ENCODE measurements at regions not wholly inside any gene's neighbourhood (a gene's known extent, or its start where the extent isn't known, plus 50 kb on each side); places are given as distances from the start of the nearest gene placed in this dataset.

DNA sequence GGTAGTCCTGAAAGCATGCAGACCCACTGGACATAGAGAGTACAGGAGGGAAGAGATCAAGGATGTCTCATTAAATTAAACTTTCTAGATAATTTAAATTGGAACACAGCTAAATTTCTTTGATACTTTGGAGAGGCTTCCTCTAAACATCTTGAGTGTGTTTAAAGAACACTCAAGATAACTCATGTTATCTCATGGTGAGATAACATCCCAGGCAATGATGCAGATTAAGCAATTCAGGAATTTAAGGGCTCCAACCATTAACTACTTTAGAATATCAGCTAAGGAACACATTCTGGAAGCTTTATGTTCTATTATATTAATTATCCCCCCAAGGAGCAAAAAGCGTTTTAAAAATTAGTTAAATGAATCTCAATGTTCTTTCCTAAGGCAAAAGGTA, 289.2 kb upstream of the RUNX1 start:
- no peak overlapping the region for H3K9ac ChIP-seq (ENCODE audit: low read length)
- no peak overlapping the region for H3K4me3 ChIP-seq (ENCODE audit: low read length)
- H3K9me3 ChIP-seq (ENCODE audit: low read length) = no peaks in the 10 kb centered on the region
- no peak overlapping the region for H2AFZ ChIP-seq (ENCODE audit: low read length)
- DNase-seq = no peak
- H3K9me2 ChIP-seq (replicated peaks; ENCODE audit: insufficient read depth, low read length) = no peaks in the 10 kb centered on the region
- peaks cover 10% of the 10 kb centered on the region for H3K4me1 ChIP-seq (ENCODE audit: low read length)
- H3K4me2 ChIP-seq (ENCODE audit: low read depth, low read length, poor library complexity, severe bottlenecking) = no peak overlapping the region
- no peaks in the 10 kb centered on the region for H3K27me3 ChIP-seq (ENCODE audit: low read length)
- no peaks in the 10 kb centered on the region for H4K20me1 ChIP-seq (ENCODE audit: insufficient read depth, low read depth, low read length)
- H3K36me3 ChIP-seq (ENCODE audit: insufficient read depth, low read length) = no peaks in the 10 kb centered on the region
- no peak overlapping the region for H3K27ac ChIP-seq (ENCODE audit: low read length)
- H3K79me2 ChIP-seq (ENCODE audit: low read length) = no peaks in the 10 kb centered on the region

DNA sequence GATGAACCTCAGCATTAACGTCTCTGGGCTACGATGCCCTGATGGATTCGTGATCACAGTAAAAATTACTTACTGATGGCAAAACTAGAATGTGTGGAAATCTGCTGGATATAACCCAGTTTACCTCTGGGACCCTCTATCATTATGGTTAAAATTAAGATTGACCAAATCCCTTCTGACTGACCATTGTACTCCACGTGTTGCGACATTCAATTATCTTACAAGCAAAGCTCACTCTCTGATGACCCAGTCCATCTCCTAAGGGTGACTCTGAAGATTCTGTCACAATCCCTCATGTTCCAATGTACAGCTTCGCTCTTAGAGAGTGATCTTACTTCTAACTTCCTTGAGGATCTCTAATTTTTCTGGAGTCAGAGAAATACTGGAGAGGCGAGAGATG, 288.5 kb upstream of the RUNX1 start:
- Histone ChIP-seq H3K79me2 (ENCODE audit: low read length) (no peaks in the 10 kb centered on the region), H3K9ac (ENCODE audit: low read length) (no peak overlapping the region), H3K27me3 (ENCODE audit: low read length) (no peaks in the 10 kb centered on the region), H4K20me1 (ENCODE audit: insufficient read depth, low read depth, low read length) (no peaks in the 10 kb centered on the region), H3K27ac (ENCODE audit: low read length) (no peak overlapping the region), H3K36me3 (ENCODE audit: insufficient read depth, low read length) (no peaks in the 10 kb centered on the region), H2AFZ (ENCODE audit: low read length) (no peak overlapping the region), H3K9me3 (ENCODE audit: low read length) (no peaks in the 10 kb centered on the region), H3K4me1 (ENCODE audit: low read length) (peaks cover 5% of the 10 kb centered on the region), H3K4me2 (ENCODE audit: low read depth, low read length, poor library complexity, severe bottlenecking) (no peak overlapping the region), H3K4me3 (ENCODE audit: low read length) (no peak overlapping the region), H3K9me2 (replicated peaks; ENCODE audit: insufficient read depth, low read length) (no peaks in the 10 kb centered on the region)
- no peak for DNase-seq

DNA sequence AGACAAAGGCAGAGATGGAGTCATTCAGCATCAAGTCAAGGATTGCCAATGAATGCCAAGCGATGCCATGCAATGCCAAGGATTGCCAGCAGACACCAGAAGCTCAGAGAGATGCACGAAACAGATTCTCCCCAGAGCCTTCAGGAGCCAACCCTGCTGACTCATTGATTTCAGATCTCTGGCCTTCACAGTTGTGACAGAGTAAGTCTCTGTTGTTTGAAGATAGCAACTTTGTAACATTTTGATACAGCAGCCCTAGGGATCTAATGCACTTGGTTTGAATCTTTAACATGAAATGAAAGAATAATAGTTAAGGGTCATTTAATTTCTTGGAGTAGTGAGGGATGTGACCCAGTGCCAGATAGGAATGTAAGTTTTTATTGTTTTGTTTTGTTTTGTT, 287.4 kb upstream of the RUNX1 start:
- no peak overlapping the region for H3K27ac ChIP-seq (ENCODE audit: low read length)
- no peaks in the 10 kb centered on the region for H3K79me2 ChIP-seq (ENCODE audit: low read length)

DNA sequence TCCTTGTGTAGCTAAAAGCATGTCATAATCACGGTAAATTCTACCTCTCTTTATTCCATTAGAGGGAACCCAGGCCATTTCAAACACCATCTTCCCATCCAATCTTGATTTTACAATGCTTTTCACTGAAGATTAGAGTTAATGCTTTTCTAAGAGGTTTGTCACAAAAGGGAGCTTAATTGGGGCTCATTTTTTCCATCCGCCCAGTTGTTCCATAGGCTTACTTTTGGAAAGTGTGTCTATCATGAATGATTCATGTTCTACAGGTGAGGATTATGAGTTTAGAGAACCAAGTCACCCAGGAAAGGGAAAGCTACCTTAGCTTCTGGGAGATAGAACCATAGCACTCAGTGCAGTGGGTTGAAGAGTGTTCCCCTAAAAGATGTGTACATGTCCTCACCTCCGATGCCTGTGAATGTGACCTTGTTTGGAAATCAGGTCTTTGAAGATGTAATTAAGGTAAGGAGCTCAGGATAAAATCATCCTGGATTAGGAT, 286.9 kb upstream of the RUNX1 start:
- Histone ChIP-seq H3K9me3 (ENCODE audit: low read length) (no peaks in the 10 kb centered on the region), H3K4me2 (ENCODE audit: low read depth, low read length, poor library complexity, severe bottlenecking) (no peak overlapping the region), H3K27me3 (ENCODE audit: low read length) (no peaks in the 10 kb centered on the region), H3K27ac (ENCODE audit: low read length) (no peak overlapping the region), H2AFZ (ENCODE audit: low read length) (no peak overlapping the region), H3K36me3 (ENCODE audit: insufficient read depth, low read length) (no peaks in the 10 kb centered on the region), H3K4me3 (ENCODE audit: low read length) (no peak overlapping the region), H4K20me1 (ENCODE audit: insufficient read depth, low read depth, low read length) (no peaks in the 10 kb centered on the region), H3K9me2 (replicated peaks; ENCODE audit: insufficient read depth, low read length) (no peaks in the 10 kb centered on the region), H3K79me2 (ENCODE audit: low read length) (no peaks in the 10 kb centered on the region), H3K9ac (ENCODE audit: low read length) (no peak overlapping the region), H3K4me1 (ENCODE audit: low read length) (no peaks in the 10 kb centered on the region)
- no peak for DNase-seq

More for the DNA sequence above, 287.4 kb upstream of the RUNX1 start:
- Histone ChIP-seq H4K20me1 (ENCODE audit: insufficient read depth, low read depth, low read length) (no peaks in the 10 kb centered on the region), H3K4me1 (ENCODE audit: low read length) (no peaks in the 10 kb centered on the region), H3K4me3 (ENCODE audit: low read length) (no peak overlapping the region), H2AFZ (ENCODE audit: low read length) (no peak overlapping the region), H3K4me2 (ENCODE audit: low read depth, low read length, poor library complexity, severe bottlenecking) (no peak overlapping the region), H3K9ac (ENCODE audit: low read length) (no peak overlapping the region), H3K36me3 (ENCODE audit: insufficient read depth, low read length) (no peaks in the 10 kb centered on the region), H3K9me3 (ENCODE audit: low read length) (no peaks in the 10 kb centered on the region), H3K27me3 (ENCODE audit: low read length) (no peaks in the 10 kb centered on the region), H3K9me2 (replicated peaks; ENCODE audit: insufficient read depth, low read length) (no peaks in the 10 kb centered on the region)
- DNase-seq = no peak

DNA sequence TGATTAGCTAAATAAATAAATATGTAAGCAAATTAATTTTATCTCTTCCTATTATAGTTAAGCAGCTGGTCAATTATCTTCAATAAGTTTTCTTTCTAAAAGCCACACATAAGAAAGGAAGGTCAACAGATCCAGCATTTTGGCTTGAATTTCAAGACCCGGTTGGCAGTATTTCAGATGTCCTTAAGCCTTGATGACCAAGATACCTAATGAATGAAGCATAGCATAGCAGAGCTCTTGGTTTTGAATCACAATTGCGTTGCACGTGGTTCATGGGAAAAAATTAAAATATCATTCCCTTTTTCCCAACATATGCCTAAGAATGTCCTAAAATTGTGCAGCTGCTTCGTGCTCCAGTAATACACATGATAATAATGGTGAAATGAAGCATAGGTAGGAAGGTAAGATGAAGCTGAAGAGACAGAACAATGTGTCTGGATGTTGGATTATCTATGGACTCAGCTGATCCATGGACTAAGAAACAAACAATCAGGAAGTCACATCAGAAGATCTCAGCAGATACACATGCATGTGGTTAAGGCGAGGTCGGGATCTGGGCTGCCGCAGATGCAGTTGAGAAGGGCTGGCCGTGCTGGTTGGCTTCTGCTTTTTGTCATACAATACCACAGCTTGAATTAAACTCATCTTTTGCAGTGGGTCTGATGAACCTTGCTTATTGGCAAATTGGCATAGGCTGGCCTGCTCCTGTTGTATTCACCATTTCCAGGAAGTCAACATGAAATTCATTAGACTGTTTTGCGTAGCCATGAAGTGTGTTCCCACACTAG, 284.9 kb upstream of the RUNX1 start:
- H2AFZ ChIP-seq (ENCODE audit: low read length) = no peak overlapping the region
- no peak overlapping the region for H3K27ac ChIP-seq (ENCODE audit: low read length)
- H3K4me1 ChIP-seq (ENCODE audit: low read length) = no peaks in the 10 kb centered on the region
- no peaks in the 10 kb centered on the region for H3K9me3 ChIP-seq (ENCODE audit: low read length)
- H3K27me3 ChIP-seq (ENCODE audit: low read length) = no peaks in the 10 kb centered on the region
- no peak overlapping the region for H3K9ac ChIP-seq (ENCODE audit: low read length)
- H3K9me2 ChIP-seq (replicated peaks; ENCODE audit: insufficient read depth, low read length) = no peaks in the 10 kb centered on the region
- no peaks in the 10 kb centered on the region for H3K36me3 ChIP-seq (ENCODE audit: insufficient read depth, low read length)
- H3K4me3 ChIP-seq (ENCODE audit: low read length) = no peak overlapping the region
- no peak overlapping the region for H3K4me2 ChIP-seq (ENCODE audit: low read depth, low read length, poor library complexity, severe bottlenecking)
- no peaks in the 10 kb centered on the region for H4K20me1 ChIP-seq (ENCODE audit: insufficient read depth, low read depth, low read length)
- DNase-seq = no peak
- no peaks in the 10 kb centered on the region for H3K79me2 ChIP-seq (ENCODE audit: low read length)

DNA sequence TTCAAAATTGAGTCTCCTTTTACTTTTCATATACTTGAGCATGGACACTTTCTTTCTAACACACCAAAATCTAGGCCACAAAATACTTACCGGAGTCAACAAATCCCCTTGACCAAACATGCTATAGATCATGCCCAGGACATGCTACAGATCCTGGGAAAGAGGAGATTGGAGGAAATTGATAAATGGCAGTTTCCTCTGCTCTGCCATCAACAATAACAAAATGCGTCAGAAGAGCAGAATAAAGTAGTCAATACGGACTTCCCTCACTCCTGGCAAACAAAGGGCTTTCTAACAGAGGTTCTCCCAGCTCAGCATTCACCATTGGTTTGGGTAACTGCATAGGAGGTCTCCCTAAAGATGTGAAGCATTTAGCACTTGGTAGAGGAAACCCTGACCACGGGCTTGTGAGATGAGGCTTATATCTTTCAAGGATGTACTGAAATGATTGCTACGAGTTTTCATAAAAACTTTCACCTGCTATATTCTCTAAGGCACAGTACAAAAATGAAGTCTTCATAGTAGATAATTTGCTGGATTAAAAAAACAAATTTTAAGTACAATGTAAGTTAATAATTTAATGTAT, 283.8 kb upstream of the RUNX1 start:
- H3K27ac ChIP-seq (ENCODE audit: low read length) = no peak overlapping the region
- no peaks in the 10 kb centered on the region for H3K9me2 ChIP-seq (replicated peaks; ENCODE audit: insufficient read depth, low read length)
- no peaks in the 10 kb centered on the region for H3K36me3 ChIP-seq (ENCODE audit: insufficient read depth, low read length)
- H3K9ac ChIP-seq (ENCODE audit: low read length) = no peak overlapping the region
- no peak overlapping the region for H3K4me2 ChIP-seq (ENCODE audit: low read depth, low read length, poor library complexity, severe bottlenecking)
- no peaks in the 10 kb centered on the region for H3K79me2 ChIP-seq (ENCODE audit: low read length)
- no peak overlapping the region for H3K4me3 ChIP-seq (ENCODE audit: low read length)
- no peaks in the 10 kb centered on the region for H3K27me3 ChIP-seq (ENCODE audit: low read length)
- H2AFZ ChIP-seq (ENCODE audit: low read length) = no peak overlapping the region
- DNase-seq = no peak
- H3K4me1 ChIP-seq (ENCODE audit: low read length) = no peaks in the 10 kb centered on the region
- H4K20me1 ChIP-seq (ENCODE audit: insufficient read depth, low read depth, low read length) = no peaks in the 10 kb centered on the region
- H3K9me3 ChIP-seq (ENCODE audit: low read length) = no peaks in the 10 kb centered on the region

DNA sequence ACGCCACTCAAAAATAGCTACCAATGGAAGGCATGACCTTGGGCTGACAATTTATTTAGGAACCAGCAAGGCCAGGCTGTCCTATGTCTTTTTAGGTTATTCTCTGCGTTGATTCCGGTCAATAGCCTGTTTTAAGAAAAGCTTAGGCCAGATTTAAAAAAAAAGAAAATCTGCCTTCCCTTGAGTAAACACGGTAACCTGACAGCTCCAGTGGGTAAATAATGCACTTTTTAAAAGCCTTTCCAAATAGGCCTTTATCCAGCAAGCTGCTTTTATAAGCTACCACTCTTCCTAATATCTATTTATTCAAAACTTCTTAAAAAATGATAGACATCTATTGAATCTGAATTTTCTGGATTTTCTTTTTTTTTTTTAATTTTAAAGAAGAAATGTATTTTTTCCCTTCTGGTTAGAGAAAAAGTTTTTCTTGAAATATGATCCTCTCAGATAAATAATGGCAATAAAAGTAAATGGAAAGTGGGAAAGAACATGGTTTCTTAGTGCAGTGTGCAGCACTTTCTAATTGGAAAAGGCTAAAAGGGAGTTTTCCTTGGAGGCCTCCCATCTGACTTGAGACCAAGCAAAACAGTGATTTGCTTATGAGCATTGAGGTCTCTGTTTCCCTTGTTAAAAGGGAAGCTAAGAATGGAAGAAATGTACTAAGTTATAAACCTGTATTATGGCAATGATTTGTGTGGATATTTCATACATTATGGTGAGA, 281.0 kb upstream of the RUNX1 start:
- Histone ChIP-seq H3K9me2 (replicated peaks; ENCODE audit: insufficient read depth, low read length) (no peaks in the 10 kb centered on the region), H3K9me3 (ENCODE audit: low read length) (no peaks in the 10 kb centered on the region), H3K4me1 (ENCODE audit: low read length) (peaks cover 7% of the 10 kb centered on the region), H4K20me1 (ENCODE audit: insufficient read depth, low read depth, low read length) (no peaks in the 10 kb centered on the region), H3K79me2 (ENCODE audit: low read length) (no peaks in the 10 kb centered on the region), H3K9ac (ENCODE audit: low read length) (no peak overlapping the region), H3K4me3 (ENCODE audit: low read length) (no peak overlapping the region), H3K27ac (ENCODE audit: low read length) (no peak overlapping the region), H3K4me2 (ENCODE audit: low read depth, low read length, poor library complexity, severe bottlenecking) (no peak overlapping the region), H2AFZ (ENCODE audit: low read length) (no peak overlapping the region), H3K36me3 (ENCODE audit: insufficient read depth, low read length) (no peaks in the 10 kb centered on the region), H3K27me3 (ENCODE audit: low read length) (no peaks in the 10 kb centered on the region)
- DNase-seq = no peak

DNA sequence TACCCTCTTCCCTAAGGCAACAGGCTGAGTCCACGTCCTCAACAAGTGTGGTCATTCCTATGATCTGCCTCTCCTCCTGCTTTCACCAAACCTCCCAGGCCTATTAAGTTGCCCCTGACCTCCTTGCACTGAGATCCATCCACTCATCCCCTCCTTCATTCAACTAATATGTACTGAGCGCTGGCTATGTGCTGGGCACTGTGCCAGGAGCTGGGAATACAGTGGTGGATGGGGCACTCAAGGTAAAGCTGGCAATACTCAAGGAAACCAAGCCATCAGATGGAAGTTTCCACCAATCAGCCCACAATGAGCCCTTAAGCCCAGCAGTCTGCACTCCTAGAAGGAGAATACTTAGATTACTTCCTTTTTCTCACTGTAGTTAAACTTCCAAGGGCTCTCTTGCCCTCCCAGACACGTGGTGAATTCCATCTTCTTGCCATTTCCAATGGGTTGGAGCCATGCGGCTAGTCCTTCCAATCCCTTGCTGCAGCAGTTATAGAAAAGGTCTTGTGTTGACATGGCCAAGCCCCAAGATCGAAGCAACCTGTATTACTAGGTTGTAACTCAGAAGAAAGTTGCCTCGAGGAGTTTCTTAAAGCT, 279.9 kb upstream of the RUNX1 start:
- no peaks in the 10 kb centered on the region for H3K27me3 ChIP-seq (ENCODE audit: low read length)
- H3K4me1 ChIP-seq (ENCODE audit: low read length) = peaks cover 7% of the 10 kb centered on the region
- no peaks in the 10 kb centered on the region for H3K36me3 ChIP-seq (ENCODE audit: insufficient read depth, low read length)
- no peak overlapping the region for H3K4me2 ChIP-seq (ENCODE audit: low read depth, low read length, poor library complexity, severe bottlenecking)
- H3K9me3 ChIP-seq (ENCODE audit: low read length) = no peaks in the 10 kb centered on the region
- no peaks in the 10 kb centered on the region for H4K20me1 ChIP-seq (ENCODE audit: insufficient read depth, low read depth, low read length)
- H3K9me2 ChIP-seq (replicated peaks; ENCODE audit: insufficient read depth, low read length) = no peaks in the 10 kb centered on the region
- no peak overlapping the region for H2AFZ ChIP-seq (ENCODE audit: low read length)
- no peak overlapping the region for H3K9ac ChIP-seq (ENCODE audit: low read length)
- no peak overlapping the region for H3K4me3 ChIP-seq (ENCODE audit: low read length)
- H3K27ac ChIP-seq (ENCODE audit: low read length) = no peak overlapping the region
- no peaks in the 10 kb centered on the region for H3K79me2 ChIP-seq (ENCODE audit: low read length)
- DNase-seq = no peak
